ENCODE measurements at regions not wholly inside any gene's neighbourhood (a gene's known extent, or its start where the extent isn't known, plus 50 kb on each side); places are given as distances from the start of the nearest gene placed in this dataset.
"Not testable (repeated sequence)": the region's sequence is repeated elsewhere in the genome, so short reads cannot be mapped to it uniquely, and the experiment has no call there.

GRCh38 chr1:55894521-55894920 lies 679.4 kb upstream of the USP24 start:
- DNase-seq = no peak

- no peak for DNase-seq
Measured at GRCh38 chr1:55893155-55893554, 678.0 kb upstream of the USP24 start.

- no peak for DNase-seq
Measured at GRCh38 chr1:55888685-55889317, 673.6 kb upstream of the USP24 start.

- no peak for DNase-seq
Measured at GRCh38 chr1:55886856-55887712, 671.9 kb upstream of the USP24 start.

- DNase-seq = no peak
Measured at GRCh38 chr1:55885619-55886018, 670.5 kb upstream of the USP24 start.

GRCh38 chr1:55882931-55883330 lies 667.8 kb upstream of the USP24 start:
- no peak for DNase-seq

GRCh38 chr1:55879346-55879745 lies 664.2 kb upstream of the USP24 start:
- DNase-seq = no peak

- DNase-seq = no peak
Measured at GRCh38 chr1:55877437-55878232, 662.5 kb upstream of the USP24 start.

- DNase-seq = no peak
Measured at GRCh38 chr1:55876276-55877060, 661.3 kb upstream of the USP24 start.

- no peak for DNase-seq
Measured at GRCh38 chr1:55870106-55870505, 654.9 kb upstream of the USP24 start.

GRCh38 chr1:55869065-55869464 lies 653.9 kb upstream of the USP24 start:
- no peak for DNase-seq

- no peak for DNase-seq
Measured at GRCh38 chr1:55868026-55868425, 652.9 kb upstream of the USP24 start.

- no peak for DNase-seq
Measured at GRCh38 chr1:55867304-55867843, 652.2 kb upstream of the USP24 start.

- not testable (repeated sequence) for DNase-seq
Measured at GRCh38 chr1:55865778-55866177, 650.6 kb upstream of the USP24 start.

- no peak for DNase-seq
Measured at GRCh38 chr1:55864251-55864650, 649.1 kb upstream of the USP24 start.

GRCh38 chr1:55861676-55862340 lies 646.6 kb upstream of the USP24 start:
- DNase-seq = no peak

GRCh38 chr1:55860798-55861519 lies 645.8 kb upstream of the USP24 start:
- no peak for DNase-seq

GRCh38 chr1:55860326-55860725 lies 645.2 kb upstream of the USP24 start:
- no peak for DNase-seq

- no peak for DNase-seq
Measured at GRCh38 chr1:55854911-55855310, 639.7 kb upstream of the USP24 start.

GRCh38 chr1:55848906-55849305 lies 633.7 kb upstream of the USP24 start:
- no peak for DNase-seq

- no peak for DNase-seq
Measured at GRCh38 chr1:55846051-55846450, 630.9 kb upstream of the USP24 start.
